ENCODE measurements at regions not wholly inside any gene's neighbourhood (a gene's known extent, or its start where the extent isn't known, plus 50 kb on each side); places are given as distances from the start of the nearest gene placed in this dataset.

DNA sequence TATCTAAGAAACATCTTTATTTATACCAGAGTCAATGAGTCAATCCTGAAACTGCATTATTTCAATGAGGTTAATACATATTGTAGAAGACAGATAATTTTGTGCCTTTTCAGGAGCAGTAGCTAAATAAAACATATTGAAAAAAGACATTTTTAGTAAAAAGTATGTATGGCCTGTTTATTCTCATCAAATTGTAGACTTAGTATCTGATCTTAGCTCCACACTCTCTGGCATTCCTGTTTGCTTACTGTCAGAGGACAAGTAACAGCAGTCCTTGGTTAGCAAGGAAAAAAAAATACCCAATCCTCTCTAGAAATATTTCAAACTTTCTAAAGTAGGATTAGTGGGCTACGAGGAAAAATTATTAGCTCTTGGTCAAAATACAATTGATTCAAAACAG lies 50.5 kb upstream of the GUCY1A1 start:
- DNase-seq, result no peak

DNA sequence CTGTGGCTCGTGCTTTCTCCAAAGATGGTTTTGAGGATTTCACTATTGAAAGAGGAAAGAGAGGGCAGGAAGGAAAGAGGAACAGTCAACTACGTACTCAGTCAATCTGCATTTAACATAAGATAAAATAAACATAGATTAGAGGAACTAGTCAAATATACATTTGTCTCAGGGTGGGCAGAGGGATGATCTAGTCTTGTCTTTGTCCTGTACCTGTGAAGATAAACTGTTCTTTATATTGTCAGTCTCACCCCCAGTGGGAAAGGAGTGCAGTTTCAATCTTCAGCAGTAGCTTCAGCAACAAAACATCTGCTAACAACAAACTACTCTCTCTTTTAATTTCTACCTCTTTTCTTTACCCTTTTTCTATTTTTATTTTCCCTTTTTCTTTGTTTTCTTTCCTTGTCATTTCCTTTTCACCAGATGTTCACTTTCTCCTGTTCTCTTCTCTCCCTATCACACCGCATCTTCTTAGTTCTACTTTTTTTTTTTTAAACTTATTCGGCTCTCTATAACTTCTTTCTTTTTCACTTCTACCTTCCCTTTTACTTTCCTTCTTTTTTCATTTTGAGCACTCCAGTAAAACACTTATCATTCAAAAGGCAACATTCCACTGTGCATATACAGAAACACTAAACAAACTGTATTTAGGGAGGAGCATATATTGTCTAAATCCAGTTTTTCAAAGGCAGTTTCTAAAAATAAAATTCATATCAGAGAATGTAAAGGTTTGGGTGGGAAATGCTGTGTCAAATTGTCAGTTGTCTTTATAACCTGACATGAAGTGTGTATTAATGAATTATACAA lies 51.4 kb upstream of the GUCY1A1 start:
- no peak for DNase-seq

DNA sequence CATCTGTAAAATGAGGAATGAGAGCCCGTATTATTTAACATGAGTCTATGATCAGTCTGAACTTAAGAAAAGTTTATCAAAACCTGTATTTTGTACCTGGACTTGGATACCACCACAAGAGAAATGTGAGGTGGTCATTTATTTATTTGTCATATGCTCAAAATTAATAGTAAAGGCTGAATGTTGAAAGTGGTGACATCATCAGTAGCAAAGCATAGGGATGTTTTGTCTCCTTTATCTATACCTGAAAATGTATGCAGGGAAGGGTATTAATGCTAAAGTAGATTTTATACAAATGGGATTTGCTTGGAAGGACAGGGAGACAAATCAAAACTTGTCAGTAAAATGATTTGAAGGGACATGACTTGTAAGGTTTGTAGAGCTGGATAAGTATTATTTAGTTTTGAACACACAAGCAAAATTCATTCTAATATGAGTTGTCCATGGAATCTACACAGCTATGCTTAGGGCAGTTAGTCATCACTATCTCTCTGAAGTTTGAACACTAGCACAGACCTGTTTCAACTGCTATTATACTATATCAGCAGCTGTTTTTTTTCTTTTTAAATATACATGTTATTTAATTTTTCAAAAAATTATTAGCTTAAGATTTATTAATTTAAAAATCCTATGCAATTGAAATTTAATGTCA lies 52.4 kb upstream of the GUCY1A1 start:
- DNase-seq, result no peak

DNA sequence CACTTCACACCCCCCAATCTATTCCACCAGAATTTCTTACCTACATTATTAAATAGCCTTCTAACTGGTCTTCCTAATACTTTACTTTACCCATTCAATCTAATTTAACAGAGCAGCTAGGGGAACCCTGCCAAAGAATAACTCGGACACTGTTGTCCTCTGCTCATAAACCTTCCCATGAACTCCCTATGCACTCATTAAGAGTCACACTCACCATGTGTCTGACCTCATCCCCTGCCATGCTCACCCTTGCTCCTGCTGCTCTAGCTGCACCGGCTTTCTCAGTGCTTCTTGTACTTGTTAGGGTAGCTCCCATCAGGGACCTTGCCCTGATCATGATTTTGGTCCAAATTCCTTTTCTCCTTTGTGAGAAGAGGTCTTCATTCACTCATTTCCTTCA lies 54.6 kb upstream of the GUCY1A1 start:
- DNase-seq, result no peak

DNA sequence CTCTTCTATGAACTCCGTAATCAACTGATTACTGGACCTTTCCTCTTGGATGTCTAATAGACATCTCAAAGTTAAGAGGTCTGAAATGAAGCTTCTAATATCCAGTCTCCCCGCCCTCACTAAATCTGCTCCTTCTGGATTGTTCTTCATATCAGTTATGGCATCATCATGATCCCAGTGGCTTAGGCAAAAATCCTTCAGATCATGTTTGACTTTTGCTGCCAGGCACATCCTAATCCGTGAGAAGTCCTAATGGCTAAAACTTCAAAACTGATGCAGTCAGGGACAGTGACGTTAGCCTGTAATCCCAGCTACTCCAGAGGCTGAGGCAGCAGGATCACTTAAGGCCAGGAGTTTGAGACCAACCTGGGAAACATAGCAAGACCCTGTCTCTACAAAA lies 55.1 kb upstream of the GUCY1A1 start:
- no peak for DNase-seq

DNA sequence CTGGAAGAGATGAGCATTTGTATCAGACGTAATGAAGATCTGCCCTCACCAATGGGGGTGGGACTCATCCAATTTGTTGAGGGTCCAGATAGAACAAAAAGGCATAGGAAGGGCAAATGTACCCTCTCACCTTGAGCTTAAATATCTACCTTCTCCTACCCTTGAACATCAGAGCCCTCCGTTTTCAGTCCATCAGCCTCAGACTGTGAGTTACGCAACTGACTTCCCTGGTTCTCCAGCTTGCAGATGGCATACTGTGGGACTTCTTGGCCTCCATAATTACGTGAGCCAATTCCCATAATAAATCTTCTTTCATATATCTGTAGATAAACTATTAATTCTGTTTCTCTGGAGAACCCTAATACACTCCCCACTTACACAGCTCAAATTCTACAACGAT lies 56.5 kb upstream of the GUCY1A1 start:
- DNase-seq, result no peak

DNA sequence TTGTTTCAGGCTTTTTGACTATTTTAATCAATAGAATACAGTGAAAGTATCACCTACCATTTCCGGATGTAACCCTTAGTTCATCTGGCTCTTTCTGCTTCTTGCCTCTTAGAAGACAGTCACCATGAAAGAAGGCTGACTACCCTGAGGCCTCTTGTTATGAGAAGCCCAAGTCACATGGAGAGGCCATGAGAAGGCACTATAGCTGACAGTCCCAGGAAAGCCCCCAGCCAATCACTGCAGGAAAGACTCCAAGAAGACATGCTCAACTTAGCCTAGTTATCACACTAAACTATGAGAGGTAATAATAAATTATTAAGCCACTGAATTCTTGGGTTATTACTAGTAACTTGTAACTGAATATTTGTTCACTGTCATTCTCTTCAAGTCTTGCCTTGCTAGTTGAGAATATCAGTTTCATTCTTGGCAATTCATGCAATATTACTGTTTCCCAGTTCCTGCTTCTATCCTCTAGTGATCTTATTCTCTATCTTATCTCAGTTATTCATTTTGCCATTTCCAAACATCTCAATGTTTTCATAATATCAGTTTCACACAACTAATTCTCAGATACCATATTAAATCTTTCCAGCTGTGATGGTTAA lies 57.1 kb upstream of the GUCY1A1 start:
- DNase-seq, result no peak

DNA sequence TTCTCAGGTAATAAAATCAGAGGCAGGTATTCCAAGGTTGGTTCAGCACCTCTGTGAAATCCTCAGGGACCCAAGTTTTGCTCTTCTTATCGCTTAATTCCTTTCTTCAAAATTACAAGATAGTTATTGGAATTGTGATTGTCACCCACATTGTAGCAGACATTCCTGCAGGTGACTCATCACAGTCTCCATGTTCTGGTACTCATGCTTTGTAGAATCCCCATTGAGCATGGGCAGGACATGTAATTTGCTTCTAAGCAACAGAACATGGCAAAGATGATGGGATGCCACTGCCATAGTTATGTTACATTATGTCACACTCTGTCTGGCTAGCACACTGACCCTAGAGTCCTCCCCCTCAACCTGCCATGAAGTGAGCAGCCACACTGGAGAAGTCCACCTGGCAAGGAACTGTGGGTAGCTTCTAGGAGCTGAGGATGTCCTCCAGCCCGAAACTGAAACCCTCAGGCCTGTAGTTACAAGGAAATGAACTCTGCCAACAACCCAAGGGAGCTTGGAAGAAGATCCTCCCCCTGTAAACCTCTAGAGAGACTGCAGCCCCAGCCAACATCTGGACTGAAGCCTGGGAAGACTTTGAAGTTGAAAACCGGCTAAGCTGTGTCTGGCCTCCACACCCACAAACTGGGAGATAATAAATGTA lies 58.3 kb upstream of the GUCY1A1 start:
- no peak for DNase-seq

DNA sequence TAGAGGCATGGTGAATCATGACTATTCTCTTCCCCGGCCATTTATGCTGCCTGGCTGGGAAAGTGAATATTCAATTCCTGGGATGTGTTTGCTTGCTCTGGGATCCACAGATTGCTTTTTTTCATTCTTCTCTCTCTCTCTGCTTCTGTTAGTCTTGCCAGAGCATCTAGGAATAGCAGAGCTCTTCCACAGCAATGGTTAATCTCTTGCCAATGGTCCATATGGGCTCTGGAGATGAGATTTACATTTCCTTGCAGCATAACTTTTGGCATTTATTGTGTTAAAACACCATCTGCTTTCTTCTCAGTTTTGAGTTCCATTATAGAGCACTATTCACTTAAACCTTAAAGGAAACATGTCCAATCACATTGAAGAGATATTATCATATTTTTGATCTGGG lies 59.2 kb upstream of the GUCY1A1 start:
- DNase-seq, result peak; percentile 2

DNA sequence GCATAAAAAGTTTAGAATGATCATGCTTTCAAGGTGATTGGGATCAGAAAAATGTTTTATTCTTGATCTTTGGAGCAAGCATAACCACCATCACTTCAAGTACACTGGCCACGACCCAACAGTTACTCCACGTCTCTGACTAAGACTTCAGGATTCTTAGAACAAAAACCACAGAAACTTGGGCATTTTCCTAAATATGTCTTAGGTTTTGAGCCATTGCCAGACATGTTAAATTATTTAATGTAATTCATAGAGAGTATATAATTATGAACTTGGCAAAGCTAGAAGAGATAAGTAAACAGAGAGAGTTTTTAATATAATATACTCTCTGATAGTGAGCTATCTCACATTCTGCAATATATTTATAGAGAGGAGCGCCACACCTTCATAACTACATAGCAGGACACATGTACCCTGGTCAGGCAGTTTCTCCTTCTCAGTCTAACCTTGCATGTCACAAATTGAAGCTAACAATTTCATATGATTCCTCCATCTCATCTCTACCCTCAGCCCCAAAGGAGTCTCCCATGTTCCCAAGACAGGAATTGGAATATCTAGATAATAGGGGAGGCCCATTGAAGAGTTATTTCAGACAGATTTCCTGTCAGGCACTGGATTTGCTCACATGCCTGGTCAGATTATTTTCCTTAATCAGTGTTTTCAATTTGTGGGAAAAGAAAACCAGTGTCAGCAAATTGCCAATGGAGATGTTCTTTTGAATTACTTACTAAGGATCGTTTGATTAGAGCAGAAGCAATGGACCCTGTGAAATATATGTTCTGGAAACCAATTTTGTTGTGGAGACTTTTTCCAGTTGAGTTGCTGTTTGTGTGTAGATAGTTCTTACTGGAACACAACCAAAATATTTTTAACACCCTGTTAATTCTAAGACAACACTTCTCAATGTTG lies 61.7 kb upstream of the GUCY1A1 start:
- no peak for DNase-seq

DNA sequence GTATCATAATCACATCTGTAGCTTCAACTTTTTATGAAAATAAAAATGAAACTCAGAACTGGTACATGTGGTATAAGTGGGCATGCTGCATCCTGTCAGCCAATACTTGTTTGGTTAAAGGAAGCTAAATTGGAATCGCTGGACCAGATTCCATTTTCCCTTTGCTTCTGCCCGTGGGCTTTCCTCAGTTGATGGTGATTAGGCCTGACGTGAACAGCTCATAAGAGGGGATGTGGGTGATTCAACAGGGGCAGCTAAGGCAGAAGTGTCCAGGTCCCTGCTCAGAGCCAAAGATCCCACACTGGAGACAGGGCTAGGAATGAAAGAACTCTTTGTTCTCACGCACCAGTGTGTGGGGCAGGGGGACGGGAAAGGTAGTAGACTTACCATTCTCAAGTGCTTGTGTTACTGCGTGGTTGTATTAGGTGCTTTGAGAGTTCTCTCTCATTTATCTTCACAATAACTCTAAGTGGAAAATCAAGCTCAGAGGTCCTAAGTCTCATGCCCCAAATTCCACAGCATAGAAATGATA lies 63.2 kb upstream of the GUCY1A1 start:
- DNase-seq, result no peak

DNA sequence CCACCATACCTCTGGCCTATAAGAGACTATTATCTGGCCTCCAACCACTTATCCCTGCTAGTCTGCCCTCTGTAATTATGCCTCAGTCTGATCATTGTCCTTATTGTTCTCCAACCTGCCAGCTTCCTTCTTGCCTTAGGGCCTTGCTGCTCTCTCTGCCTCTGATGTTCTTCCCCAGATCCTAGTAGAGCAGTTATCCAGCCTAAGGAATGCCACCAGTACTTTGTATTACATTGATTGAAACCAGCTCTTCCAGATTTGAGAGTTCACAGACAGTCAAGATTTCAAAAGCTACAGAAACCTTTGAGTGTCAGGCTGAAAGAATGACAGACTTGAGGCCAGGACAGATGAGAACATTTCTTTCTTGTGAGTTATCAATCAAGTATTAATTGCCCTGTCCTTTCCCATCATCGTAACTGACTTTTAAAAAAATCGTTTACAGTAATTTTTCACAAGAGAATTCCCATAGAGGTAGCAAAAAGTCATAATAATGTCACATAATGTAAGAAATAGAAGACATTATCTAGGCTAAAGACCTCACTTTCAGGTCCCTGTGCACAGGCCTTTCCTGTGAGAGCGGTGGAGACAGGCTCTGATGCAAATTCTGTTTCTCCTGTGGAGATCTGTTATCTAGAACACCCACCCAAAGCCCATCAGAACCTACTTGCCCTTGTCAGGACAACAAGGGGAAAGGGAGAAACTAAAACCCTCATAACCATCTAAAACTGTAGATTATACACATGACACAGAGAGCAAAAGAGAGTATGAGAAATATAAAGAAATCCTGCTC lies 64.1 kb upstream of the GUCY1A1 start:
- DNase-seq, result no peak

DNA sequence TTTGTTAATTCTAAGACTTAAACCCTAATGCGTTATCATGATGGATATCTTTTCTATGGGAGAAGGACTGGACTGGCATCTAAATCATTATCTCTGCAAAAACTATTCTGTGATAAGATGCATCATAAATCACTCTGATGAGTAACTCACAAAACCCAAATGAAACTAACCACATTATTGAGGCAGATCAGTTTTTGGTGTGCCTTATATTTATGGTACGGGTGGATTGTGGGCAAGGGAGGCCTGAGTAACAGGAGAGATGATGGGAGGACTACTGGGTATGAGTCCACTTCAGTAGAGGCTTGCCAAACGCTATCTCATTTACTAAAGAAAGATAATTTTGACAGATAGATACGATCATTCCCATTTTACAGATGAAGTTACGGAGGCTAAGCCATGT lies 66.4 kb upstream of the GUCY1A1 start:
- DNase-seq, result no peak

DNA sequence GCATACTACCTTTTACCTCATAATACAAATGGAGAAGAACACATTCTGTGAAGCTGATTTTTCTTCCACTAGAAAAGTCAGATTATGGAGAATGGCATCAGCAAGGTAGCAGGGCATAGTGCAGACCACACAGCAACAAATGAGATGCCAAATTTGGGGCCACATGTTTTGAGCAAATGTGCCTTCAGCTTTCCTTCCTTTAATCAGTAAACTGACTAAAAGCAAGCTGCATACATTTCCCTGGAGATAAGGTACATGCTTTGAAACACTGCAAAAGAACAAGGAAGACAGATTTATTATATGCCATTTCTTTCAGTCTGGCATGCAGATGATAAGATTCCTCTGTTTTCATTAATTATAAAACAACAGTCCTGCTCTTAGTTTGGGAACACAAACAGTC lies 67.1 kb upstream of the GUCY1A1 start:
- no peak for DNase-seq

DNA sequence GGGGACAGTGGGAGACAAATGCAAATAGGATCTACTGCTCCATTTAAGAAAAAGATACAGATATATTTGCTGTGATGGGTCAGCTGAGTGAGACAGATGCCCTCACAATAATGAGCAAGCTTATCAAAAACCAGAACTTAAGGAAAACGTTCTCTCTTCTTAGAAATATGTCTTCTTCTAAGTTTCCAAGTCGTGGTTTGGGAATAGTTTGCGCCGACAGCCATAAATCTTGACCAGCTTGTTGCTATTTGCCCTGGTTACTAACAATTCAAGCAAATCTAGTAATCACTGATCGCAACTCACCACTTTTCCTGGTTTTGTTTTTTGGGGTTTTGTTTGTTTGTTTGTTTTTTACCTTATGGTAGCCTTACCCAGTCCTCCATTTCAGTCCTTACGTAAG lies 67.6 kb upstream of the GUCY1A1 start:
- DNase-seq, result no peak

DNA sequence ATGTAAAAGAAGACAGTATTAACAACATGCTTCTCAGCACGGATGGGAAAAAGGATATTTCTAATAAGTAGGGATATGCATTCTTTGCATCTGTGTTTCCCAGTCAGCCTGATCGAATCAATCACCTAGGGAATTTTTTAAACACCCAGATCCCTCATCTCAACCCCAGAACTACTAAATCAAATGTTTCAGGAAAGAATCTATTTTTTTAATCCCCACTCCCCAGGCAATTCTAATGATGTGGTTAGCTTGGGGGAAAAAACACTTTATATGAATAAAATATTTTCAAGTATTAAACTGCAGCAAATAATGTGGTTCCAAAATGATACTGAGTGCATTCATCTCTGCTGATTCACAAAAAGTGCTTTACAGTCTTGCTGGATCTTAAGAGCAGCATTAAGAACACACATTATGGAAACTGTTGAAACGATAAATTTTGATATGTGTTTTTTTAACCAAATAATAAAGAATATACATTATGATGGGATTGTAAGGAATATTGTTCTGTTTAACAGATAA lies 68.7 kb upstream of the GUCY1A1 start:
- DNase-seq, result no peak

DNA sequence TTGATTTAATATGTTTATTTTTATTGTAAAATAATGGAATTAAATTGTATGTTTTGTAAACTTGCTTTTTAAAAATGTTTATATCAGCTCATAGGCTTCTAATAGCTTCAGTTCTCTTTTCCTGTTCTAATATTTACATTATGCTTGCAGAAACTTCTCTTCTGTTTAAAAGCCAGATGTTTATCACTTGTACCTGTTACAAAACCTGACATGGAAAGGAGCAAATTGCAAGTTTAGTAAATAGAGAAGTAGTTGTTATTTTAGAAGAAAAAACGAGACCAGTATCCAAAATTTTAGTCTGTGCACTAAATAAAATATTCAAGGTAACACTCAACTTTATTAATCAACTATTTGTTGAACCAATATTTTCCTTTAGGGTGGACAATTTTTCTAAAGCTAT lies 69.4 kb upstream of the GUCY1A1 start:
- no peak for DNase-seq

DNA sequence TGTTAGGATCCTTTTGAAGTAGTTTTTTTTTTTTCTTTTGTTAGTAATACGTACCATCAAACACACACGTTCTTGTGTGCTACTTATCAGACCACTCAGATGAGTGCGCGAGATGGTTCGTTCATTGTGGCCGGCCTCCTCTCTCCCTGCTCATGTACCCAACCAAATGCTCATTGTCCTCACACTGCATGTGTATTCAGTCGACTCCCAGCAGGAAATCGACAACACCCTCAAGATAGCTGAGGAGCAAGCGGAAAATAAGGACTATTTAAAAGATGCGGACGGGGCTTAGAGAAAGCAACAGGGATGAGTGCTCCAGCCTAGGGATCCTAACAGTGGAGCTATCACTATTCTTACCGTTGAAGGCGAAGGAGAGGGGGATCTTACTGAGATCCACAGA lies 72.9 kb upstream of the GUCY1A1 start:
- no peak for DNase-seq

DNA sequence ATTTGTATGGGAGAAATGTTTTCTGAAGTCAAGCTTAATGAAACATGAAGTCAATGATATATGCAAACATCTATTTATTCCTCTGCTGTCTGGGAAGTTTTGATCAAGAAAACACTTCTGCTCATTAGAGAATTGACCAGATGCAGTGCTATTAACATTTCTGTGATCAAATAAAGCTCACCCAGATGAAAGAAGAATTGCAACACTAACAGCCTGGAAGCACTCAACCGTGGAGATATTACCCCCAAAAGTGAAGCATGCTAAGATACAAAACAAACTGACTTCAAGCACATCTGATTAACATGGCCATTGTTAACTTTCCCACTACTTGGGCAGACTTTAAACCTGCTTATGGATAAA lies 73.7 kb upstream of the GUCY1A1 start:
- no peak for DNase-seq

DNA sequence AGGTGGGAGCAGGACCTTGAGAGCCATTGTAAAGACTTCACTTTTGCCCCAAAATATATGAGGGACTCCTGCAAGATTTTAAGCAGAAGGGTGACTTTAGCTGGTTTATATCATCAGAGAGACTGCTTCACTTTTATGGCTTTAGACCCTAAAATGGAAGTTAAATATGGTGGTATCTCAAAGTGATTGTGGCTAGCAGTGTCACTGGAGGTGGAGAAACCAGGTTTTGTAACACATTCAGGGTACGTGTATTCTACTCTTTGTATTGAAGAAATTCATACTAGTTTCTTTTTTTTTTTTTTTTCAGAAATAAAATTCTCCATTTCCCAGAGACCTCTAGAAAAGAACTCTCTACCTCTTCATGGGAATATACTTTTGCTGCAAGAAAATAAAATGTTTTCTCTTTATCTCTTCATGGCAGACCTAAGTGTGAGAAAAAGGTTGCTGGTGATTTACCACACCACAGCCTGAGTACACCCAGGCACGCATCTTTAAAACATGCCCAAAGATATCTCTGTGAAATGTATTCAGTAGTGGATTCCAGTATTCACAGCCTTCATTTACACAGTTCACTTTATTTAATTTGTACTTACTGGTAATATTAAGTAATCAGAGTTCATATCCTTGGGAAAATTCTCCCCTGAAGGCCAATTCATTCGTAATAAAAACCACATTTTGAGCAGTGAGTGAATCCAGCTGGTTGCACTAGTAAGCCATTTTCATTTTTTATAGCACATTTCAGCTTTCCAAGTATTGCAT lies 74.3 kb upstream of the GUCY1A1 start:
- DNase-seq, result no peak

DNA sequence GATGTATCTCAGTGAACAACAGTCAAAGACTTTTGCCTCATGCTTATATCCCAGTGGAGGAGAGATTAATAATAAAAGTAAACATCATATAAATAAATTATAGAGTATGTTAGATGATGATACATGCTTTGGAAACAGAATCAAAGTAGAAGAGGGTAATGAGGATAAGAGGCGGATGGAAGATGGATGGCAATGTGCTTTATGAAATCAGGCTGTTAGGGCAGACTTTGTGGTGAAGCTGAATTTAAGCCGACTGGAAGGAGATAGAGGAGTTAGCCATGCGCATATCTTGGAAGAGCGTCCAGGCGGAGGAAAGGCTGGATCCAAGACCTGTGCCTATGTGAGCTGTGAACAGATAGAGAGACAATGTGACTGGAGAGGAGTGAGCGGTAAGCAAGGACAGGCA lies 74.9 kb upstream of the GUCY1A1 start:
- no peak for DNase-seq
